Vagina (tissue), 2 donors: ENCODE measurements at regions not wholly inside any gene's neighbourhood (a gene's known extent, or its start where the extent isn't known, plus 50 kb on each side); places are given as distances from the start of the nearest gene placed in this dataset.

Experiments used
- CTCF ChIP-seq, 3 experiments: fragments of 450-650 bp in 2 of 3; fragments of 200-600 bp in 1 of 3; sonication (generic) in 1 of 3; IDR thresholded peaks; one replicate each; pipeline ENCODE4 v1.5.1; 2017 to 2019; ENCODE audit warnings: antibody characterized with exemption in 3 of 3, mild to moderate bottlenecking in 2 of 3, moderate library complexity in 2 of 3
- POLR2A ChIP-seq, 2 donors: fragments of 450-650 bp; IDR thresholded peaks; one replicate each; pipeline ENCODE4 v1.6.1; 2017; ENCODE audit warnings: antibody characterized with exemption in 2 of 2, mild to moderate bottlenecking in 2 of 2, moderate library complexity in 2 of 2

- TF ChIP-seq CTCF (IDR thresholded peaks at IDR 0.05) = no peak
- TF ChIP-seq POLR2A (IDR thresholded peaks at IDR 0.05) = no peak
These were observed 72.0 kb upstream of the WIPF3 start for GRCh38 chr7:29734246-29734731.
